Panc1 (cell line): ENCODE measurements at regions not wholly inside any gene's neighbourhood (a gene's known extent, or its start where the extent isn't known, plus 50 kb on each side); places are given as distances from the start of the nearest gene placed in this dataset.

Experiments
- ATAC-seq: fragments of 200-7000 bp; cut with Tn5 transposase; 2 replicates; pipeline ENCODE4 v1.9.1; 2020; ENCODE audit warnings: mild to moderate bottlenecking, moderate library complexity
- BruUV-seq: library from RNA; stranded (reverse); fragments of 400-500 nt; replicated peaks from 2 replicates; lab custom pipeline; 2021; lab: Mats Ljungman, UMichigan
- CTCF ChIA-PET: fragments of 300-600 bp; sonication (Branson Sonifier 250); formaldehyde crosslinking; loops from one replicate; lab custom pipeline; 2022; ENCODE audit warnings: antibody characterized with exemption; lab: Charles Lee
- POLR2A ChIA-PET: fragments of 300-600 bp; sonication (Branson Sonifier 250); formaldehyde crosslinking; loops from one replicate; lab custom pipeline; 2022; ENCODE audit warnings: antibody characterized with exemption; lab: Charles Lee
- DNase-seq: peaks from one replicate; pipeline ENCODE4 v3.0.0-alpha.2; 2010; ENCODE audit warnings: low read depth, low spot score
- H3K27ac ChIP-seq: 2 replicates; pipeline ENCODE4 v1.5.1; 2011; ENCODE audit warnings: mild to moderate bottlenecking, low read length, inconsistent platforms
- H3K27me3 ChIP-seq: fragments of 200-500 bp; sonication (Bioruptor generic); 2 replicates; pipeline ENCODE4 v1.6.0; 2014; ENCODE audit warnings: low read length, inconsistent platforms; ENCODE audit not compliant: control insufficient read depth, insufficient read depth
- H3K36me3 ChIP-seq: fragments of 200-500 bp; sonication (Bioruptor generic); 2 replicates; pipeline ENCODE4 v1.5.1; 2014; ENCODE audit warnings: inconsistent platforms, mild to moderate bottlenecking, low read length, moderate library complexity; ENCODE audit not compliant: control insufficient read depth, insufficient read depth
- H3K4me1 ChIP-seq: 2 replicates; pipeline ENCODE4 v1.5.1; 2011; ENCODE audit warnings: inconsistent platforms, mild to moderate bottlenecking, low read length, moderate library complexity; ENCODE audit not compliant: control insufficient read depth, insufficient read depth
- H3K4me3 ChIP-seq, 2 experiments: 2 replicates each; pipeline ENCODE4 v1.5.1; 2011 to 2012; ENCODE audit warnings: low read depth in 2 of 2, low read length in 2 of 2, mild to moderate bottlenecking in 2 of 2, inconsistent platforms in 1 of 2, moderate library complexity in 1 of 2
- H3K9me3 ChIP-seq: fragments of 200-500 bp; sonication (Bioruptor generic); 2 replicates; pipeline ENCODE4 v1.5.1; 2014; ENCODE audit warnings: low read depth, mild to moderate bottlenecking, inconsistent platforms, low read length, moderate library complexity; ENCODE audit not compliant: control insufficient read depth, insufficient read depth
- POLR2AphosphoS5 ChIP-seq: IDR thresholded peaks from 2 replicates; pipeline ENCODE4 v1.6.1; 2012; ENCODE audit warnings: mild to moderate bottlenecking, low read depth, low read length, moderate library complexity
- SIN3A ChIP-seq: IDR thresholded peaks from 2 replicates; pipeline ENCODE4 v1.6.1; 2012; ENCODE audit warnings: low read depth, mild to moderate bottlenecking, low read length, moderate library complexity, borderline replicate concordance; ENCODE audit not compliant: insufficient read depth
- TCF7L2 ChIP-seq: IDR thresholded peaks from 2 replicates; pipeline ENCODE4 v1.6.1; 2011; ENCODE audit warnings: mild to moderate bottlenecking, low read depth, low read length, inconsistent platforms
- in situ Hi-C: cut with HindIII; loops from 2 replicates; pipeline ENCODE4 v1.10.0; 2016; ENCODE audit warnings: low sequenced_read_pairs, low pct_unique_long_range_greater_than_20kb
- intact Hi-C: fragments of 100-400 bp; cut with micrococcal nuclease; formaldehyde crosslinking; loops from one replicate; pipeline ENCODE4 v1.10.0; 2022; ENCODE audit not compliant: unreplicated experiment
- TF ChIP-seq, protein P1 (sequence below), 2 experiments: IDR thresholded peaks; 2 replicates each; pipeline ENCODE4 v1.6.1; 2011 to 2012; ENCODE audit warnings: low read depth in 2 of 2, control low read depth in 1 of 2, low read length in 1 of 2, mild to moderate bottlenecking in 1 of 2, moderate library complexity in 1 of 2; ENCODE audit not compliant: insufficient read depth in 1 of 2
- TF ChIP-seq, protein P2 (sequence below): fragments of 450-650 bp; IDR thresholded peaks from 2 replicates; pipeline ENCODE4 v1.5.1; 2017; ENCODE audit warnings: mild to moderate bottlenecking

- in situ Hi-C loops: no loop called here
- no peaks in the 10 kb centered on the region for H3K27me3 ChIP-seq
- no peaks in the 10 kb centered on the region for H3K9me3 ChIP-seq
- TF ChIP-seq, protein P1, sequence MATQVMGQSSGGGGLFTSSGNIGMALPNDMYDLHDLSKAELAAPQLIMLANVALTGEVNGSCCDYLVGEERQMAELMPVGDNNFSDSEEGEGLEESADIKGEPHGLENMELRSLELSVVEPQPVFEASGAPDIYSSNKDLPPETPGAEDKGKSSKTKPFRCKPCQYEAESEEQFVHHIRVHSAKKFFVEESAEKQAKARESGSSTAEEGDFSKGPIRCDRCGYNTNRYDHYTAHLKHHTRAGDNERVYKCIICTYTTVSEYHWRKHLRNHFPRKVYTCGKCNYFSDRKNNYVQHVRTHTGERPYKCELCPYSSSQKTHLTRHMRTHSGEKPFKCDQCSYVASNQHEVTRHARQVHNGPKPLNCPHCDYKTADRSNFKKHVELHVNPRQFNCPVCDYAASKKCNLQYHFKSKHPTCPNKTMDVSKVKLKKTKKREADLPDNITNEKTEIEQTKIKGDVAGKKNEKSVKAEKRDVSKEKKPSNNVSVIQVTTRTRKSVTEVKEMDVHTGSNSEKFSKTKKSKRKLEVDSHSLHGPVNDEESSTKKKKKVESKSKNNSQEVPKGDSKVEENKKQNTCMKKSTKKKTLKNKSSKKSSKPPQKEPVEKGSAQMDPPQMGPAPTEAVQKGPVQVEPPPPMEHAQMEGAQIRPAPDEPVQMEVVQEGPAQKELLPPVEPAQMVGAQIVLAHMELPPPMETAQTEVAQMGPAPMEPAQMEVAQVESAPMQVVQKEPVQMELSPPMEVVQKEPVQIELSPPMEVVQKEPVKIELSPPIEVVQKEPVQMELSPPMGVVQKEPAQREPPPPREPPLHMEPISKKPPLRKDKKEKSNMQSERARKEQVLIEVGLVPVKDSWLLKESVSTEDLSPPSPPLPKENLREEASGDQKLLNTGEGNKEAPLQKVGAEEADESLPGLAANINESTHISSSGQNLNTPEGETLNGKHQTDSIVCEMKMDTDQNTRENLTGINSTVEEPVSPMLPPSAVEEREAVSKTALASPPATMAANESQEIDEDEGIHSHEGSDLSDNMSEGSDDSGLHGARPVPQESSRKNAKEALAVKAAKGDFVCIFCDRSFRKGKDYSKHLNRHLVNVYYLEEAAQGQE (IDR thresholded peaks at IDR 0.05; ENCODE audit: insufficient read depth in 1 of 2, low read depth in 2 of 2, low read length in 1 of 2): no peak
- no peak for TF ChIP-seq POLR2AphosphoS5
- TF ChIP-seq, protein P2, sequence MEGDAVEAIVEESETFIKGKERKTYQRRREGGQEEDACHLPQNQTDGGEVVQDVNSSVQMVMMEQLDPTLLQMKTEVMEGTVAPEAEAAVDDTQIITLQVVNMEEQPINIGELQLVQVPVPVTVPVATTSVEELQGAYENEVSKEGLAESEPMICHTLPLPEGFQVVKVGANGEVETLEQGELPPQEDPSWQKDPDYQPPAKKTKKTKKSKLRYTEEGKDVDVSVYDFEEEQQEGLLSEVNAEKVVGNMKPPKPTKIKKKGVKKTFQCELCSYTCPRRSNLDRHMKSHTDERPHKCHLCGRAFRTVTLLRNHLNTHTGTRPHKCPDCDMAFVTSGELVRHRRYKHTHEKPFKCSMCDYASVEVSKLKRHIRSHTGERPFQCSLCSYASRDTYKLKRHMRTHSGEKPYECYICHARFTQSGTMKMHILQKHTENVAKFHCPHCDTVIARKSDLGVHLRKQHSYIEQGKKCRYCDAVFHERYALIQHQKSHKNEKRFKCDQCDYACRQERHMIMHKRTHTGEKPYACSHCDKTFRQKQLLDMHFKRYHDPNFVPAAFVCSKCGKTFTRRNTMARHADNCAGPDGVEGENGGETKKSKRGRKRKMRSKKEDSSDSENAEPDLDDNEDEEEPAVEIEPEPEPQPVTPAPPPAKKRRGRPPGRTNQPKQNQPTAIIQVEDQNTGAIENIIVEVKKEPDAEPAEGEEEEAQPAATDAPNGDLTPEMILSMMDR: no peak
- TF ChIP-seq TCF7L2: no peak
- no peak for TF ChIP-seq SIN3A
- H3K36me3 ChIP-seq: no peaks in the 10 kb centered on the region
- H3K4me3 ChIP-seq: no peak overlapping the region
- H3K4me1 ChIP-seq: no peaks in the 10 kb centered on the region
- POLR2A ChIA-PET: no interaction called here
- no peak overlapping the region for H3K27ac ChIP-seq
- no TSS peak for BruUV-seq
- DNase-seq: no peak
- intact Hi-C loops: no loop called here
- CTCF ChIA-PET: no interaction called here
- no peak for ATAC-seq
Measured at GRCh38 chrX:20838477-20838876, 535.7 kb upstream of the CNKSR2 start.

DNA sequence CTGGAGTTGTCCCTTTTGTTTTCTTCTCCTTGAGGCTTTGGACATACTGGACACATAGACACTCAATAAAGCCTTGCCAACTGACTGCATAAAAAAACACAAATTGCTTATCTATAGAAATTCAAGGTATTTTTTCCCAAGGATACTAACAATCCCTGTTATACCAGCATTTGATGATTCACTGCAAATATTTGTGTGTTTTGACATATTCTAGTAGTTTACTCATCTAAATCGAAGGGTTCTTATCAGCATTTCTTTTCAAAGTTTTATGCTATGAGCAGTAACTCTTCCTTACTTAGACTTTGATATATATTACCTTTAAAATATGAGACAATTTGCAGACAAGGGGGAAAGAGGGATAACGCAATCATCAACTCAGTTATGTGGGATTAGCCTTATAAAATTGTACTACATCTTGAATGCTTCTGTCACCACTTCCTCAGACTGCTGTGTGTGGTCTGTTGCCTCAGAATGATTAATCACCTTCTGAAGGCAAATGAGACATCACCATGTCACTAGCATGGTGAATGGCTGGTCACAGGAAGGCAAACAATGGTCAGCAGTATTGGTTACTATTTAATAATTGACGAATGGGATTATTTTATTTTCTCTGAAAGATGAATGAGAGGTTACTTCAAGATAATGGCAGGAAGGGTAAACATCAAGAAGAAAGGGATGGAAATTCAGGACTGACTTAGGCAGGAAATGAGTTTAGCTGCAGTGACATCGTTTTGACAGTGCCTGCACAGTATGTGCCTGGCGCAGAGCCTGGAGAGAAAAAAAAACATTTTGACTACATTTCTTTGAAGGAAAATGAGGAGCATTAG lies 544.3 kb upstream of the CNKSR2 start:
- no TSS peak for BruUV-seq
- CTCF ChIA-PET: no interaction called here

More for the DNA sequence above, 544.3 kb upstream of the CNKSR2 start:
- in situ Hi-C loops: no loop called here
- POLR2A ChIA-PET: no interaction called here
- no peaks in the 10 kb centered on the region for H3K4me1 ChIP-seq
- H3K27ac ChIP-seq: no peak overlapping the region
- no peak for DNase-seq
- no peaks in the 10 kb centered on the region for H3K9me3 ChIP-seq
- intact Hi-C loops: no loop called here
- no peak overlapping the region for H3K4me3 ChIP-seq
- H3K27me3 ChIP-seq: no peaks in the 10 kb centered on the region
- no peak for ATAC-seq
- no peaks in the 10 kb centered on the region for H3K36me3 ChIP-seq
- TF ChIP-seq, protein P2: no peak
- no peak for TF ChIP-seq POLR2AphosphoS5
- TF ChIP-seq, protein P1 (IDR thresholded peaks at IDR 0.05; ENCODE audit: insufficient read depth in 1 of 2, low read depth in 2 of 2, low read length in 1 of 2): no peak
